ENCODE measurements at regions not wholly inside any gene's neighbourhood (a gene's known extent, or its start where the extent isn't known, plus 50 kb on each side); places are given as distances from the start of the nearest gene placed in this dataset.

DNA sequence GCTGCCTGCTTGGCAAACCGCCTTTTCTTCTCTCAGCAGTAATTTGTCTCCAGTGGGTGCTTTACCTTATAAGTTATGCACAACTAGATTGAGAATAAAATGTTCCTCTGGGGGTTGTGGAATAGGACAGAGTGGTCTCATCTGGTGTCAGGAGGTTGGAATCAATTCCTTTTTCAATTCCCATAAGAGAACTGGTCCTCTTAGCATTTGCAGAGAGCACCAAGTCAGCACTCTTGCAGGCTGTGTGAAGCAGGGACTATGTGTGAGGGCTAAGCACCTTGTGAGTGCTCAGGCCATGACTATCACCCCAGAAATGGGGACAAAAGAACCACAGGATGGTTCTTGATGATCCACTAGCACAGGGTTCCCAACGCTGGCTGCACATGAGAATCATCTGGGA, 163.6 kb upstream of the UMPS start:
- Histone ChIP-seq H3K27ac (ENCODE audit: low read depth, low read length, poor library complexity, severe bottlenecking) (no peak overlapping the region), H4K20me1 (ENCODE audit: insufficient read depth, low read length) (no peaks in the 10 kb centered on the region), H2AFZ (ENCODE audit: low read length) (no peak overlapping the region), H3K4me1 (ENCODE audit: insufficient read depth, low read length, poor library complexity, severe bottlenecking) (no peaks in the 10 kb centered on the region), H3K4me3 (ENCODE audit: low read depth, low read length, poor library complexity, severe bottlenecking) (no peak overlapping the region), H3K4me2 (ENCODE audit: low read length) (no peak overlapping the region), H3K79me2 (ENCODE audit: insufficient read depth, low read depth, low read length) (no peaks in the 10 kb centered on the region), H3K9me3 (ENCODE audit: low read length) (no peaks in the 10 kb centered on the region), H3K36me3 (ENCODE audit: insufficient read depth, low read length) (no peaks in the 10 kb centered on the region), H3K9me2 (ENCODE audit: insufficient read depth, low read length) (no peaks in the 10 kb centered on the region)
- TF ChIP-seq, protein P1, sequence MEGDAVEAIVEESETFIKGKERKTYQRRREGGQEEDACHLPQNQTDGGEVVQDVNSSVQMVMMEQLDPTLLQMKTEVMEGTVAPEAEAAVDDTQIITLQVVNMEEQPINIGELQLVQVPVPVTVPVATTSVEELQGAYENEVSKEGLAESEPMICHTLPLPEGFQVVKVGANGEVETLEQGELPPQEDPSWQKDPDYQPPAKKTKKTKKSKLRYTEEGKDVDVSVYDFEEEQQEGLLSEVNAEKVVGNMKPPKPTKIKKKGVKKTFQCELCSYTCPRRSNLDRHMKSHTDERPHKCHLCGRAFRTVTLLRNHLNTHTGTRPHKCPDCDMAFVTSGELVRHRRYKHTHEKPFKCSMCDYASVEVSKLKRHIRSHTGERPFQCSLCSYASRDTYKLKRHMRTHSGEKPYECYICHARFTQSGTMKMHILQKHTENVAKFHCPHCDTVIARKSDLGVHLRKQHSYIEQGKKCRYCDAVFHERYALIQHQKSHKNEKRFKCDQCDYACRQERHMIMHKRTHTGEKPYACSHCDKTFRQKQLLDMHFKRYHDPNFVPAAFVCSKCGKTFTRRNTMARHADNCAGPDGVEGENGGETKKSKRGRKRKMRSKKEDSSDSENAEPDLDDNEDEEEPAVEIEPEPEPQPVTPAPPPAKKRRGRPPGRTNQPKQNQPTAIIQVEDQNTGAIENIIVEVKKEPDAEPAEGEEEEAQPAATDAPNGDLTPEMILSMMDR (conservative IDR thresholded peaks at IDR 0.05; ENCODE audit: low read length), result no peak
- TF ChIP-seq EZH2phosphoT487 (IDR thresholded peaks at IDR 0.05; ENCODE audit: borderline replicate concordance, low read depth, low read length), result no peak
- ChIA-PET POLR2A (no interaction called here), CTCF (ENCODE audit: unreplicated experiment) (no interaction called here)
- intact Hi-C loops (cut with micrococcal nuclease; ENCODE audit: unreplicated experiment), result no loop called here
- no peak for DNase-seq (ENCODE audit: low spot score)
- BruUV-seq (replicated peaks), result no TSS peak

- Histone ChIP-seq H3K4me1 (ENCODE audit: insufficient read depth, low read length, poor library complexity, severe bottlenecking) (no peaks in the 10 kb centered on the region), H3K27ac (ENCODE audit: low read depth, low read length, poor library complexity, severe bottlenecking) (no peak overlapping the region), H2AFZ (ENCODE audit: low read length) (no peak overlapping the region), H3K79me2 (ENCODE audit: insufficient read depth, low read depth, low read length) (no peaks in the 10 kb centered on the region), H4K20me1 (ENCODE audit: insufficient read depth, low read length) (no peaks in the 10 kb centered on the region), H3K9me3 (ENCODE audit: low read length) (no peaks in the 10 kb centered on the region), H3K36me3 (ENCODE audit: insufficient read depth, low read length) (no peaks in the 10 kb centered on the region), H3K9me2 (ENCODE audit: insufficient read depth, low read length) (no peaks in the 10 kb centered on the region), H3K4me2 (ENCODE audit: low read length) (no peak overlapping the region), H3K4me3 (ENCODE audit: low read depth, low read length, poor library complexity, severe bottlenecking) (no peak overlapping the region)
- intact Hi-C loops (cut with micrococcal nuclease; ENCODE audit: unreplicated experiment), result no loop called here
- ChIA-PET POLR2A (no interaction called here), CTCF (ENCODE audit: unreplicated experiment) (no interaction called here)
- no TSS peak for BruUV-seq (replicated peaks)
- DNase-seq (ENCODE audit: low spot score), result no peak
- TF ChIP-seq, protein P1 (conservative IDR thresholded peaks at IDR 0.05; ENCODE audit: low read length), result no peak
- TF ChIP-seq EZH2phosphoT487 (IDR thresholded peaks at IDR 0.05; ENCODE audit: borderline replicate concordance, low read depth, low read length), result no peak
Observed at GRCh38 chr3:124567179-124567578, 163.1 kb upstream of the UMPS start.

- Histone ChIP-seq H4K20me1 (ENCODE audit: insufficient read depth, low read length) (no peaks in the 10 kb centered on the region), H2AFZ (ENCODE audit: low read length) (no peak overlapping the region), H3K36me3 (ENCODE audit: insufficient read depth, low read length) (no peaks in the 10 kb centered on the region), H3K4me1 (ENCODE audit: insufficient read depth, low read length, poor library complexity, severe bottlenecking) (no peaks in the 10 kb centered on the region), H3K4me2 (ENCODE audit: low read length) (no peak overlapping the region), H3K27ac (ENCODE audit: low read depth, low read length, poor library complexity, severe bottlenecking) (no peak overlapping the region), H3K9me3 (ENCODE audit: low read length) (no peaks in the 10 kb centered on the region), H3K9me2 (ENCODE audit: insufficient read depth, low read length) (no peaks in the 10 kb centered on the region), H3K79me2 (ENCODE audit: insufficient read depth, low read depth, low read length) (no peaks in the 10 kb centered on the region), H3K4me3 (ENCODE audit: low read depth, low read length, poor library complexity, severe bottlenecking) (no peak overlapping the region)
- no TSS peak for BruUV-seq (replicated peaks)
- TF ChIP-seq EZH2phosphoT487 (IDR thresholded peaks at IDR 0.05; ENCODE audit: borderline replicate concordance, low read depth, low read length), result no peak
- TF ChIP-seq, protein P1 (conservative IDR thresholded peaks at IDR 0.05; ENCODE audit: low read length), result no peak
- CTCF ChIA-PET (ENCODE audit: unreplicated experiment), result interaction anchor here (0.6 kb wide), 1 partner anchor 8 kb away, joined by 3 read pairs; no protein-coding TSS in a partner anchor
- intact Hi-C loops (cut with micrococcal nuclease; ENCODE audit: unreplicated experiment), result no loop called here
- DNase-seq (ENCODE audit: low spot score), result no peak
- POLR2A ChIA-PET, result no interaction called here
Observed at GRCh38 chr3:124569761-124570160, 160.5 kb upstream of the UMPS start.

Measured in OCI-LY7 (cell line).